K562 (cell line): ENCODE measurements at regions not wholly inside any gene's neighbourhood (a gene's known extent, or its start where the extent isn't known, plus 50 kb on each side); places are given as distances from the start of the nearest gene placed in this dataset.

Source experiments
- ATAC-seq: fragments of 200-7000 bp; cut with Tn5 transposase; 3 replicates; pipeline ENCODE4 v1.9.1; 2020; ENCODE audit warnings: moderate library complexity
- BruUV-seq: library from RNA; stranded (reverse); fragments of 400-500 nt; replicated peaks from 2 replicates; lab custom pipeline; 2021; lab: Mats Ljungman, UMichigan
- CTCF ChIA-PET: fragments of 300-600 bp; formaldehyde crosslinking; extraction: SDS; loops from one replicate; lab custom pipeline; 2021; ENCODE audit warnings: low intra/inter-chr PET ratio; lab: Yijun Ruan, JAX
- POLR2A ChIA-PET: fragments of 300-600, 350-650 bp; sonication (Branson Sonifier 250); formaldehyde crosslinking; extraction: SDS; loops from one replicate; lab custom pipeline; 2021; ENCODE audit warnings: antibody characterized with exemption, inconsistent platforms; lab: Yijun Ruan, JAX
- DNase-seq, 4 experiments: peaks; one replicate each; pipeline versions ENCODE4 v3.0.0 to v3.0.0-alpha.2; 2011 to 2018; ENCODE audit warnings: low spot score in 3 of 4, mixed read lengths in 3 of 4; ENCODE audit errors: extremely low read depth in 1 of 4
- FAIRE-seq: peaks from 2 replicates; lab custom pipeline; 2011; peaks lifted over from hg19 to GRCh38; lab: Jason Lieb, UNC
- H2AFZ ChIP-seq: 2 replicates; pipeline ENCODE4 v1.6.0; 2011; ENCODE audit warnings: low read depth, low read length, control low read depth, inconsistent platforms
- H3K27ac ChIP-seq: fragments of 200-600 bp; 3 replicates; pipeline ENCODE4 v1.8.0; 2011; ENCODE audit warnings: low read depth, mild to moderate bottlenecking, control low read depth, inconsistent platforms, low read length, moderate library complexity, mixed read lengths; ENCODE audit errors: extremely low read depth
- H3K27me3 ChIP-seq, 2 experiments: fragments of 300-600 bp in 1 of 2; 2 replicates in 1 of 2; 3 replicates in 1 of 2; pipeline versions ENCODE4 v1.6.0 to v1.8.0; 2011; ENCODE audit warnings: inconsistent platforms in 2 of 2, low read length in 2 of 2, mild to moderate bottlenecking in 1 of 2, mixed read lengths in 1 of 2, moderate library complexity in 1 of 2; ENCODE audit not compliant: control insufficient read depth in 2 of 2, insufficient read depth in 2 of 2
- H3K36me3 ChIP-seq: fragments of 300-600 bp; 3 replicates; pipeline ENCODE4 v1.8.0; 2011; ENCODE audit warnings: mild to moderate bottlenecking, low read length, inconsistent platforms; ENCODE audit not compliant: control insufficient read depth, insufficient read depth
- H3K4me1 ChIP-seq, 2 experiments: fragments of 200-600 bp in 1 of 2; replicated peaks in 1 of 2; 2 replicates in 1 of 2; 3 replicates in 1 of 2; pipeline versions ENCODE4 v1.5.1 to v1.8.0; 2011; ENCODE audit warnings: inconsistent platforms in 2 of 2, low read length in 2 of 2, mild to moderate bottlenecking in 1 of 2, mixed read lengths in 1 of 2, moderate library complexity in 1 of 2; ENCODE audit not compliant: control insufficient read depth in 2 of 2, insufficient read depth in 2 of 2
- H3K4me2 ChIP-seq: 2 replicates; pipeline ENCODE4 v1.6.1; 2011; ENCODE audit warnings: low read length, control low read depth, inconsistent platforms, mixed read lengths; ENCODE audit not compliant: insufficient read depth
- H3K4me3 ChIP-seq: fragments of 200-600 bp; sonication (generic), shearing (Covaris generic); 2 replicates; pipeline ENCODE4 v1.5.1; 2016; ENCODE audit warnings: control low read depth, inconsistent platforms
- H3K79me2 ChIP-seq: fragments of 200-600 bp; 3 replicates; pipeline ENCODE4 v1.8.0; 2011; ENCODE audit warnings: low read length, inconsistent platforms; ENCODE audit not compliant: control insufficient read depth, insufficient read depth
- H3K9ac ChIP-seq, 2 experiments: 2 replicates each; pipeline versions ENCODE4 v1.6.0 to v1.6.1; 2011; ENCODE audit warnings: low read depth in 2 of 2, low read length in 2 of 2, control low read depth in 1 of 2, inconsistent platforms in 1 of 2, mild to moderate bottlenecking in 1 of 2, mixed read lengths in 1 of 2; ENCODE audit not compliant: insufficient read depth in 1 of 2
- H3K9me1 ChIP-seq: one replicate; pipeline ENCODE4 v1.6.0; 2011; ENCODE audit warnings: inconsistent platforms, mild to moderate bottlenecking, low read length, moderate library complexity; ENCODE audit not compliant: control insufficient read depth, insufficient read depth
- H3K9me3 ChIP-seq: replicated peaks from 2 replicates; pipeline ENCODE4 v1.5.1; 2011; ENCODE audit warnings: low read depth, low read length, inconsistent platforms; ENCODE audit not compliant: control insufficient read depth, insufficient read depth
- H4K20me1 ChIP-seq: replicated peaks from 2 replicates; pipeline ENCODE4 v1.6.1; 2011; ENCODE audit warnings: low read length, inconsistent platforms, mixed read lengths; ENCODE audit not compliant: control insufficient read depth, insufficient read depth
- MLX ChIP-seq, 2 experiments: fragments of 450-650 bp in 1 of 2; sonication (generic) in 1 of 2; formaldehyde crosslinking; conservative IDR thresholded peaks; 2 replicates each; pipeline versions ENCODE4 v1.4.0 to v1.8.1; 2020 to 2022; ENCODE audit warnings: mild to moderate bottlenecking in 1 of 2, missing genetic modification reagents in 1 of 2
- NBN ChIP-seq: fragments of 450-650 bp; IDR thresholded peaks from 2 replicates; pipeline ENCODE4 v1.6.1; 2016; ENCODE audit warnings: low read depth, mild to moderate bottlenecking
- OTX1 ChIP-seq: fragments of 450-650 bp; formaldehyde crosslinking; IDR thresholded peaks from 2 replicates; pipeline ENCODE4 v1.4.0; 2022; ENCODE audit warnings: mild to moderate bottlenecking
- PHB ChIP-seq: fragments of 250-450 bp; sonication (Bioruptor Pico); IDR thresholded peaks from 2 replicates; pipeline ENCODE4 v1.5.0; 2021
- PHF20 ChIP-seq: fragments of 450-650 bp; IDR thresholded peaks from 2 replicates; pipeline ENCODE4 v1.6.1; 2018; ENCODE audit not compliant: partially characterized antibody
- TFAM ChIP-seq: fragments of 250-450 bp; sonication (Bioruptor Pico); conservative IDR thresholded peaks from 2 replicates; pipeline ENCODE4 v1.5.0; 2021; ENCODE audit warnings: mild to moderate bottlenecking, moderate library complexity
- TFE3 ChIP-seq: fragments of 450-650 bp; formaldehyde crosslinking; IDR thresholded peaks from 2 replicates; pipeline ENCODE4 v1.4.0; 2020; ENCODE audit warnings: mild to moderate bottlenecking, mixed read lengths
- ZNF146 ChIP-seq: IDR thresholded peaks from one replicate; pipeline ENCODE4 v1.6.1; 2018; ENCODE audit warnings: missing compliant biosample characterization; ENCODE audit not compliant: unreplicated experiment
- ZNF512 ChIP-seq: IDR thresholded peaks from 2 replicates; pipeline ENCODE4 v1.6.1; 2016; ENCODE audit warnings: missing genetic modification characterization, missing compliant biosample characterization
- WGBS: fragments of 100-300 bp; shearing (Covaris generic); methylation state at CpG from one replicate; pipeline ENCODE4 v1.1.6; 2016; ENCODE audit warnings: low coverage, mixed read lengths; ENCODE audit not compliant: insufficient coverage; ENCODE audit errors: missing lambda C conversion rate; 5-methylcytosine and 5-hydroxymethylcytosine counted together
- in situ Hi-C: fragments of 300-500 bp; cut with MboI; formaldehyde crosslinking; loops from 4 replicates; pipeline ENCODE4 v1.15.0; 2018; ENCODE audit warnings: inconsistent platforms, mixed read lengths
- intact Hi-C: fragments of 100-400 bp; cut with micrococcal nuclease; formaldehyde crosslinking; loops from 2 replicates; pipeline ENCODE4 v1.14.2; 2022
- TF ChIP-seq, protein P1 (sequence below): sonication (generic); formaldehyde crosslinking; IDR thresholded peaks from 2 replicates; pipeline ENCODE4 v1.8.1; 2023; ENCODE audit warnings: mild to moderate bottlenecking, missing genetic modification reagents

DNA sequence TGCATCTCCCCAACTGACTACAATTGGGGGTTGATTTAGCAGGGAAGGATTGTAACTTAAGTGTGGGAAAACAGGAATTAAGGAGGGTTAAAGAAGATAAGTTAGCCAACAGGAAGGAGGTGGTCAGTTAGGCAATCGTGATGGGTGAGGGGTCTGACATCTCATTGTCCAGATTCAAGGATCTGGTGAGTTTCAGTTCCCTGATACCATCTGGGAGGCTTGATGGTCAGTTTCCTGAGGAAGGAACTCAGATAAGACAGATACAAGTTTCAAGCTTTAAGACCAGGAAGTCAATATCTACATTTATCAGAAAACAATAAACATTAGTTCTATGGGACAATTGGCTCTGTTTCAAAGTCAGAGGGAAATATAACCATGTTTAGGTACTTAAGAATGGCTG is 601.8 kb downstream of the SLITRK6 start:
- Histone ChIP-seq H3K9ac (no peak overlapping the region), H4K20me1 (no peaks in the 10 kb centered on the region), H3K9me1 (no peaks in the 10 kb centered on the region), H3K27ac (no peak overlapping the region), H3K36me3 (no peaks in the 10 kb centered on the region), H3K27me3 (no peaks in the 10 kb centered on the region), H3K9me3 (no peaks in the 10 kb centered on the region), H2AFZ (no peak overlapping the region), H3K4me1 (no peaks in the 10 kb centered on the region), H3K79me2 (no peaks in the 10 kb centered on the region), H3K4me3 (no peak overlapping the region), H3K4me2 (no peak overlapping the region)
- BruUV-seq: no TSS peak
- ATAC-seq (no peak), FAIRE-seq (no peak), DNase-seq (no peak)
- TF ChIP-seq PHB (CRISPR knock-in tag) (no peak), ZNF146 (CRISPR knock-in tag) (no peak), MLX (CRISPR knock-in tag; conservative IDR thresholded peaks at IDR 0.05) (no peak), NBN (no peak), OTX1 (CRISPR knock-in tag) (no peak), PHF20 (no peak), TFE3 (CRISPR knock-in tag) (no peak), ZNF512 (no peak), TFAM (CRISPR knock-in tag) (no peak)
- TF ChIP-seq, protein P1, sequence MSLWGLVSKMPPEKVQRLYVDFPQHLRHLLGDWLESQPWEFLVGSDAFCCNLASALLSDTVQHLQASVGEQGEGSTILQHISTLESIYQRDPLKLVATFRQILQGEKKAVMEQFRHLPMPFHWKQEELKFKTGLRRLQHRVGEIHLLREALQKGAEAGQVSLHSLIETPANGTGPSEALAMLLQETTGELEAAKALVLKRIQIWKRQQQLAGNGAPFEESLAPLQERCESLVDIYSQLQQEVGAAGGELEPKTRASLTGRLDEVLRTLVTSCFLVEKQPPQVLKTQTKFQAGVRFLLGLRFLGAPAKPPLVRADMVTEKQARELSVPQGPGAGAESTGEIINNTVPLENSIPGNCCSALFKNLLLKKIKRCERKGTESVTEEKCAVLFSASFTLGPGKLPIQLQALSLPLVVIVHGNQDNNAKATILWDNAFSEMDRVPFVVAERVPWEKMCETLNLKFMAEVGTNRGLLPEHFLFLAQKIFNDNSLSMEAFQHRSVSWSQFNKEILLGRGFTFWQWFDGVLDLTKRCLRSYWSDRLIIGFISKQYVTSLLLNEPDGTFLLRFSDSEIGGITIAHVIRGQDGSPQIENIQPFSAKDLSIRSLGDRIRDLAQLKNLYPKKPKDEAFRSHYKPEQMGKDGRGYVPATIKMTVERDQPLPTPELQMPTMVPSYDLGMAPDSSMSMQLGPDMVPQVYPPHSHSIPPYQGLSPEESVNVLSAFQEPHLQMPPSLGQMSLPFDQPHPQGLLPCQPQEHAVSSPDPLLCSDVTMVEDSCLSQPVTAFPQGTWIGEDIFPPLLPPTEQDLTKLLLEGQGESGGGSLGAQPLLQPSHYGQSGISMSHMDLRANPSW (CRISPR knock-in tag): no peak
- CTCF ChIA-PET: no interaction called here
- in situ Hi-C loops (no loop called here), intact Hi-C loops (no loop called here)
- POLR2A ChIA-PET: no interaction called here
- WGBS: no CpG with 5 or more reads among the region's 1 CpG
